HL-60 (cell line): ENCODE measurements at regions not wholly inside any gene's neighbourhood (a gene's known extent, or its start where the extent isn't known, plus 50 kb on each side); places are given as distances from the start of the nearest gene placed in this dataset.

Source experiments
- CTCF ChIP-seq: IDR thresholded peaks from one replicate; pipeline ENCODE4 v1.5.1; 2011; ENCODE audit warnings: low read length, control low read depth, inconsistent platforms; ENCODE audit not compliant: insufficient read depth
- GABPA ChIP-seq: IDR thresholded peaks from 2 replicates; pipeline ENCODE4 v1.6.1; 2012; ENCODE audit warnings: low read depth
- REST ChIP-seq: IDR thresholded peaks from 2 replicates; pipeline ENCODE4 v1.6.1; 2012; ENCODE audit warnings: low read depth; ENCODE audit not compliant: insufficient replicate concordance

GRCh38 chr3:178313716-178314115, 222.5 kb upstream of the KCNMB2 start:
- no peak for TF ChIP-seq REST
- TF ChIP-seq GABPA: no peak
- no peak for TF ChIP-seq CTCF
